Ammon's horn (tissue), 1 donor: ENCODE measurements at regions not wholly inside any gene's neighbourhood (a gene's known extent, or its start where the extent isn't known, plus 50 kb on each side); places are given as distances from the start of the nearest gene placed in this dataset.

Experiments
- DNase-seq: peaks from one replicate; pipeline ENCODE4 v3.0.0-alpha.2; 2016; ENCODE audit warnings: low spot score

DNA sequence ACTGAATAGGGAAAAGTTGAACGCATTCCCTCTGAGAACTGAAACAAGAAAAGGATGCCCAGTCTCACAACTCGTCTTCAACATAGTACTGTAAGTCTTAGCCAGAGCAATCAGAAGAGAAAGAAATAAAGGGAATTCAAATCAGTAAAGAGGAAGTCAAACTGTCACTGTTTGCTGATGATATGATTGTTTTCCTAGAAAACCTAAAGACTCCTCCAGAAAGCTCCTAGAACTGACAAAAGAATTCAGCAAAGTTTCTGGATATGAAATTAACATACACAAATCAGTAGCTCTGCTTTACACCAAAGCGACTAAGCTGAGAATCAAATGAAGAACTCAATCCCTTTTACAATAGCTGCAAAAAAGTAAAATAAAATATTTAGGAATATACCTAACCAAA lies 471.2 kb upstream of the CNTN5 start:
- DNase-seq = no peak

DNA sequence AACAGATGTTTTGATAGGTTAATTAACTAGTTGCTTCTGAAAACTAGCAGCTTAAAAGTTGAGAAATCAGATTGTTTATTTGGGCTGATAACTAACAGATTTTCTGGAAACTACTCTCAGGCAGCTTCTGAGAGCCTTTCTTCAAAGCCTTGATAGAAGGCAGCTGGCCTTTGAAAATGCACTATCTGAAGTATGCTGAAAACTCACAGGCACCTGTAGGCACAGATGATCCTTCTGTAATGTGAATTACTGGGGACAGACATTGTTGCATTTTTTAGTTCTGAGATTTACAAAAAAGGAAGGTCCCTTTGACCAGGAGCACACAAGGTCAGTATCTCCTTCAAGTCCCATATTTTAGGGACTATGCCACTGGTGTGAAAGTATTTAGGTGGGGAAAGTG lies 460.8 kb upstream of the CNTN5 start:
- no peak for DNase-seq

DNA sequence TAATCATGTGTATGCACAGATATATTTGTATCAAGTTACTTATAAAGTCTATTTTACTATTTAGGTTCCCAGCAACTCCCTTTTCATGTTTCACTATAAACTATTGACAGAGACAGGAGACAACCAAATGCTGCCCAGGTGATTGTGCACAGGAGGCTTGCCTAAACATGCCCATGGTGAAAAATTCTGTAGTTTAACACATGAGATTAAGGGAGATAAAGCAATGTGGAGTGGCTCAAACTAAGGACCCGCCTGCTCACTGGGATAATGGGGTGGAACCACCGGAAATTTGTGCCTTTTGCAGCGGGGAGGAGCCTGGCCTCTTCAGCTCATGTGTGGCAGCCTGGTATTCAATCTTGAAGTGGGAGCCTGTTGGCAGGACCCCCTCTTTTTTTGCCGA lies 459.5 kb upstream of the CNTN5 start:
- DNase-seq = no peak

DNA sequence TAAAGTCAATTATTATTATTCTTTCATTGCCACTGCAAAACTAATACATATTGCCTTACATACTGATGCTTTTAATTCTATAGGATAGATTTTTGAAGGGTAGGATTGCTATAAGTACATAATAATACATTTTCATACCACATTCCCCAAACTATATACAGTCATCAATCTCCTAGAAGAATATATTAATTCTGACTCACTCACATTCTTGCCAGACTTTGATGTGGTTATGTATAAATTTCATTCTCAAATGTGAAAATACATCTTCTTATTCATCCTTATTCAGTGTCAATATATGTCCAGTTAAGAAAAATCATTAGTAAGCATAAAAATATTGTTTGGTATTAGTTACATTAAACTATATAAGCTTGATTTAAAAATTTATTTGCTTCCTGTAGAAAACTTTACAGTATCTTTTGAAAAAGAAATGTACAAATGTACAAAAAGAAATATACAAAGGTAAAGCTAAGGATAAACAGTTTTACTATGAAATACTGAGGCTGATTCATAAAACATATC lies 458.8 kb upstream of the CNTN5 start:
- no peak for DNase-seq

DNA sequence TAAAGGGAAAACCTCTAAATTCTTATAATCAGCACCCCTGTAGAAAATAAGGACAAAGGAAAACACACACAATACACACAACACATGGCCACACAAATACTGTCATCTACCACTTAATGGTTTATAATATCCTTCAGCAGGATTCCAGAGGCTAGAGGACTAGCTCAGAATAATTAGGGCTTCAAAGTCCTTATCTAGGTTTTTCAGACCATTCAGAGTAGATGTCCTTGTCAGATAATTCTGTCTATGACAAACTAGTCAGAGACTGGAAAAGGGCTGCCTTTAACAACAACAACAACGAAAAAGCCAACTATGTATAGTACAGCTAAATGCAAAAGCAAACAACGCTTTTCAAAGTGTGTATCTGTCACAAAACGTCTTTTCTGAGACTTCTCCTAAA lies 456.5 kb upstream of the CNTN5 start:
- no peak for DNase-seq

DNA sequence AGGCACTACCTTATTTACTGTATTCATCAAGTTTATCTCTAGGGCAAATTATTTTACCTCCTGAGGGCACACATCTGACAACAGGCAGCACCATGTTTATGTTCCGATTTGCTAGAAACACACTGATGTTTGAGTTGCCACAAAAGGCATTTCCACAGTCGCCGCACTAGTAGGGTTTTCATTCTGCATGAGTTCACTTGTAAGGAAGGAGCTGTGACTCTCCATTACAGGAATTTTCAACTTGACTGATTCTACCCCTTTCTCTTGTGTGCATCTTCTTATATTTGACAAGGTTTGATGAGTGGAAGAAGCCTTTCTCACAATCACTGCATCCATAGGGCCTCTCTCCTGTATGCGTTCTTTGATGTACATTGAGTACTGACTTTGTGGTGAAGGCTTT lies 455.9 kb upstream of the CNTN5 start:
- DNase-seq = no peak

DNA sequence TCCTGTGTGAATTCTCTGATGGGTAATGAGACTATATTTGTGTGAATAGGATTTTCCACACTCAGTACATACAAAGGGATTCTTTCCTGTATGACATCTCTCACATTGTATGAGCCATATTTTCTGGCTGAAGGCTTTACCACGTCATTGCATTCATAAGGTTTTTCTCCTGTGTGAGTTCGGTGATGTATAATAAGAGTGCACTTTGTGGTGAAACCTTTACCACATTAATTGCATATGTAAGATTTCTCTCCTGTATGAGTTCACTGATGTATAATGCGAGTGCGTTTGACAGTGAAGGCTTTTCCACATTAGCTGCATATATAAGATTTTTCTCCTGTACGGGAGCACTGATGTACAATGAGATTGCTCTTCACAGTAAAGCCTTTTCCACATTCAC lies 455.4 kb upstream of the CNTN5 start:
- DNase-seq = no peak

DNA sequence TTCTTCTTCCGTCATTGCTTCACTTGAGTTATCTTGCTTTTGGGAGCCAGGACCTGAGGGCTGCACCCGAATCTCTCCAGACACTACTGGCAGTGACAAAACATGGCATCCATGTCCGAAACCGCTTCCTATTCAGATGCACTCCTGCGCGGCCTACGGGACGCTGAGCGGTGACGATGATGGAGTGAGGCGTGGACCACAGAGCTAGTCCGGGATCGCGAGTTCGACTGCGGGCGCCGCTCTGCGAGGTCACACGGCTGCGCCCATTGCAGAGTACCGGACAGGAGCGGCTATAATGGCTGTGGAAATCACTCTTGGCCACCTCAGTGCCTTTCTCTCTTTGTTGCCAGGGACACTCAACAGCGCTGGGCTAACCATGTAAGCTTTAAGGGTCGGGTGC lies 453.8 kb upstream of the CNTN5 start:
- DNase-seq = no peak

DNA sequence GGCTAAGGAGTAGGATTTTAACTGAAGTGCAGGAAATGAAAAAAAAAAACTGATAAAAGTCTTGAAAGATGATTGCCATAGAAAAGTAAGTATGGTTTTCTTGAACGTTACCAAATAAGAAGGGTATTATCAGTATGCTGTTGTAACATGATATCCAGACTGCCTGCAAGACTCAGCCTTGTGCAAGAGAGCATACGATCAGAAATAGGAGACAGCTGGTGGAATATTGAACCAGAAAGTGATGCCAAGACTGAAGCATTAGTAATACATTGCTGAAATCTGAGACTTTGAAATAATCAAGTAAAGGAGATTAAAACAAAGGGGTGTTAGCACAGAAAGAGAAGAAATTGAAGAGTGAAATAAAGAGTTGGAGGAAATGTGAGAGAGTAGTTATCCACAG lies 452.7 kb upstream of the CNTN5 start:
- DNase-seq = peak; percentile 53

DNA sequence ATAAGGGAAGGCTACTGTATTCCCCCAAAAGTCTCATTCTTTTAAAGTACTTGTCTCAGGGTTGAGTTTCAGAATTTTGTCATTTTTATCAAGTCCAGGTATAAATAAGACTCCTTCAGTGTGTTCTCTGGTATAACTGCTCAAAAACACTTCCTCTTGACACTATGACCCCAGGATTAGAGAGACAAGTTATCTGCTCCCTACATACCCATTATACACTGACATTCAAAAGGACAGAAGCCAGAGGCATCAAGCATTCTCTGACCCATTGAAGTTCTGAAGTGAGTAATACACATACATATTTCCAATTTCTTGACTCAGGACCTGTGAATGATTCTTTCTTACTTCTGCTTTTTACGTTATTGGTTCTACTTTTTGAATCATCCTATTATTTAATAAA lies 447.8 kb upstream of the CNTN5 start:
- DNase-seq = no peak

DNA sequence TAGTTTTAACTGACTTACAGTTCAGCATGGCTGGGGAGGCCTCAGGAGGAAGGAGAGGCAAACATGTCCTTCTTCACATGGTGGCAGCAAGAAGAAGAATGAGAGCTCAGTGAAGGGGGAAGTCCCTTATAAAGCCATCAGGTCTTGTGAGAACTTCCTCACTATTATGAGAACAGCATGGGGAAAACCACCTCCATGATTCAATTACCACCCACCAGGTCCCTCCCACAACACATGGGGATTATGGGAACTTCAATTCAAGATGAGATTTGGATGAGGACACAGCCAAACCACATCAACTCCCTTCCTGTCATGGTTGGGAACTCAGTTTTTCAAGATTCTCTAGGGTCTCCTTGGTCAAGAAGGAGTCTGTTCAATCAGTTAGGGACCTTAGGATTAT lies 432.9 kb upstream of the CNTN5 start:
- no peak for DNase-seq

DNA sequence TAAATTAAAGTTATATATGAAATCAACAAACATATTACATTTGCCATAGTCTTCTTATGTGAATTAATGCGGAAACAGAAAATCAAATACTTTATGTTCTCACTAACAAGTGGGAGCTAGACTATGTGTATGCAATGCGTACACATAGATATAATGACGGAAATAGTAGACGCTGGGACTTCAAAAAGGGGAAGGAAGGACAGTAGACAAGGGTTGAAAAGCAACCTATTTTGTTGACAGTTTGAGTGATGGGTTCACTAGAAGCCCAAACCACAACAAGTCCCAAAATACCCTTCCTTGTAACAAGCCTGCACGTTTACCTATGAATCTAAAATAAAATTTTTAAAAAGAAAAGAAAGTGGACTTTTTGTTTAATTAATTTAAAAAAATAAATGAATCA lies 430.8 kb upstream of the CNTN5 start:
- no peak for DNase-seq

DNA sequence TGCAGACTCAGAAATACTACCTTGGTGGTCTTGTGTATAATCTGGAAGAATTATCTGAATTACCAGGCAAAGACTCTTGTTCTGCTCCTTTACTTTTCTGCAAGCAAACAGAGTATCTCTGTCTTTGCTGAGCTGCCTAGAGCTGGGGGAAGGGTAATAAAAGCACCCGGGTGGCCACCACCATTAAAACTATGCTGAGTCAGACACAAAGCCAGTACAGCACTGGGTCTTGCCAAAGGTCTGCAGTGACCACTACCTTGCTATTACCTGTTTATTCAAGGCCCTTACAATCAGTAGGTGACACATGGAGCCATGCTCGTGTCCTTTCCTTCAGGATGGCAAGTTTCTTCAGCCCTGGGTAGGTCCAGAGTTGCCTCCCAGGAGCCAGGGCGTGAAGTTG lies 420.6 kb upstream of the CNTN5 start:
- no peak for DNase-seq

DNA sequence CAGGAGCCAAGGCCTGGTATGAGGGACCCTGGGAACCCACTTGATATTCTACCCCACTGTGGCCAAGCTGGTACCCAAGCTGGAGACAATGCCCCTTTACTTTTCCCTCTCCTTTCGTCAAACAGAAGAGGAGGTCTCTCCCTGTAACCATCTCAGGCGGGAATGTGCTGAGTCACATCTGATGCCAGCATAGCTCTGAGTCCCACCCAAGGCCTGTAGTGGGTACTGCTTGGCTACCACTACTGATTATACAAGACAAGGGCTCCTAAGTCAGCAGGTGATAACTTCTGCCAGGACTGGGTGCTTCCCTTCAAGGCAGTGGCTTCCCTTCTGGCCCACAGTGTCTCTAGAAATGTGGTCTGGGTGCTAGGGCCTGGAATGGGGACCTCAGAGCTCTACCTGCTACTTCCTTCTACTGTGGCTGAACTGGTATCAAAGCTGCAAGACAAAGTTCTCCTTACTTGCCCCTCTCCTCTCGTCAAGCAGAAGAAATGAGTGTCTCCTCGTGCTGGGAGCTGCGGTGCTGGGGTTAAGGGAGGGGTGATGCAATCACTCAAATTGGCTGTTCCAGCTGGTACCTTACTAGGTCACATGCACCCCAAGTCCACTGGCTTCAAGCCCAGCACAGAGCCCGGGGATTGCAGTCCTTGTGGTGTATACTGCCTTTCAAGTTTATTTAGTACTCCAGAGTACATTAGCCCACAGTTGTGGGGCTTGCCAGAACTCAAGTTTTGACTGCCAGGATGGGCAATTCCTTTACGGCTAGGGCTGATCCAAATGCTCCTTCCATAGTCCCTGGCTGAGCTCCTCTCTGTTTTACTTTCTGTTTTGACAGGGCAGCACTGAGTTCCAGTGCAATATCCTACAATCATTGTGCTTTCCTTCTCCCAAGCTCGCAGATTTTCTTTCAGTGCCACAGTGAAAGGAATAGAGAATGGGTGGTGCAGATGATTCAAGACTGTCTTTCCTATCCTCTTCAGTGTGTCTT lies 419.7 kb upstream of the CNTN5 start:
- peak; percentile 6 for DNase-seq

DNA sequence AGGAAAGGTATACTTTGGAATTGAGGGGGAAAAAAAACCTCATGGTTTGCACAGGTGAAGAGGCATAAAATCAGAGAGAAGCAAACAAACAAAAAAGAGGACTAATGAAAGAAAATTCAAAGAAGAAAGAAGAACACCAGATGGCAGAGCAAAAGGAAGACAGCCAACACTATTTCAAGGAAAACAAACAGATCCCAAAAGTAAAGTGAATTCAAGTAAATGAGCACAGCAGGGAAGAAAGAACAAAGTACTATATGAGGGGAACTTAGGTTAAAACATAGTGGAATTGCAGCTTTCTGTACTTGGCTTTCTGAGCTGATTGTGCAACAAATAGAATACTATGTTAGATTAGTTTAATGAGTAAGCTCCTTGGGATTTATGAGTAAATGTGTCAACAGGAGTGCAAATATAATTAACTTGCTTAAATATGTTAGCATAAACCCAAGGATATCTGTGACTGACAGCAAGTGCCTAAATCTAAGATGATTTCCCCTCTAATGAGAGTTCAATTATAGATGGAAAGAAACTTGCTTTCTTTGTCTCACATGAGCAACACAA lies 404.6 kb upstream of the CNTN5 start:
- DNase-seq = no peak

DNA sequence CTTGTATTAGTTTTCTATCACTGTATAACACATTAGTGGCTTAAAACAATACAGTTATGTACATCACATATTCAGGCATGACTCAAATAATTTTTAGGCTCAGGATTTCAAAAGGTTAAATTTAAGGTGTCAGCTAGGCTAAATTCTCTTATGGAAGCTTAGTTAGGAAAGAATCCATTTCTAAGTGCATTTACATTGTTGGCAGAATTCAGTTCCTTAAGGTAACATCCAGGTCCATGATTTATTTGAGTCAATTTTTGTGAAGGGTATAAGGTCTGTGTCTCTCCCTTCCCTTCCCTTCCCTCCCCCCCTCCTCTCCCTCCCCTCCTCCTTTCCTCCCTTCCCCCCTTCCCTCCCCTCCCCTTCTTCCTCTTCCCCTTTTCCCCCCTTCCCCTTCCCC lies 399.0 kb upstream of the CNTN5 start:
- no peak for DNase-seq

DNA sequence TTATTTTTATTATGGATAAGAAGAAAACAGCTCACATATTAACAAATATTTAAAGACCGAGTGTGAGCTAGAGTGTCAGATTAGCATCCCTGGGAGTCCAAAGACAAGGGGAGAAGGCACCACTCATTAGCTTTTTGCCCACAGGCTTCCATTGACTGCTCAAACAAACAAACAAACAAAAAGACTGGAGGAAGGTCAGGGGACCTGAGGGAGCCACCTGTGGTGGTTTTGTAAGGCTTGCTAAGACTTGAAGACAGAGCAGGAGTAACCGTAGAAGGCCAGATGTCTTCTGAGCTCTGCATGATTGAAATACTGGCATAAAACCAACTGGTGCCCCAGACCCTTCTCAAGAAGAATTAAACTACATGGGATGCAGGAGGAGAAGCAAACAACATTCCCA lies 395.2 kb upstream of the CNTN5 start:
- DNase-seq = no peak

DNA sequence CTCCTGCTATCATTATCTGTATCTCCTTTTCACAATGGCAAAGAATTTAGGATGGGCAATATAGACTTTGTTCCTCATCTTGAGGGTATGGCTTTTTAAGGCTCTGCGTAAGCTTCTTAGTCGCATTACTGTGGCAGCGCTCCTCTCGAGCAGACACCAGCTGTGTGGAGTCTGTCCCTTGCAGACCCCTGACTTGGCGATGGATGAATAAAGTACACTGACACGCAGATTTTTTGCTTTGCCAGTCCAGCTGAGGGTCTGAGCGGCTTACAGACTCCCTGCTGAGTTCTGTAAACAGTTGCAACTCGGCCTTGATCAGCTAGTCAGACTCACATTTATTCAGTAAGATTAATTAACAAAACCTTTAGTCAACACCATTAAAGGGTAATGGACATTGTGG lies 390.0 kb upstream of the CNTN5 start:
- DNase-seq = no peak

DNA sequence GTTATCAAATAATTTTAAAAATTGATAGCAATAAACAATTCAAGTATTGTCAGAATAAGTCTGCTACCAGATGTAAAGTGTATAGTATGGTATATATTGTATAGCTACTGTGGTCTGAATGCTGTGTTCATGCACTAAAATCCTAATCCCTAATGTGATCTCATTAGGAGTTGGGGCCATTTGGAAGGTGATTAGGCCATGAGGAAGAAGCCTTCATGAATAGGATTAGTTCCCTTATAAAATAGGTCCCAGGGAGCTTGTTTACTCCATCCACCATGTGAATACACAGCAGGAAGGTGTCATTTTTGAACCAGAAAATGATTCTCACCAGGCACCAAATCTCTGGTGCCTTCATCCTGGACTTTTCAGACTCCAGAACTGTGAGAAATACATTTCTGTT lies 363.0 kb upstream of the CNTN5 start:
- DNase-seq = no peak

DNA sequence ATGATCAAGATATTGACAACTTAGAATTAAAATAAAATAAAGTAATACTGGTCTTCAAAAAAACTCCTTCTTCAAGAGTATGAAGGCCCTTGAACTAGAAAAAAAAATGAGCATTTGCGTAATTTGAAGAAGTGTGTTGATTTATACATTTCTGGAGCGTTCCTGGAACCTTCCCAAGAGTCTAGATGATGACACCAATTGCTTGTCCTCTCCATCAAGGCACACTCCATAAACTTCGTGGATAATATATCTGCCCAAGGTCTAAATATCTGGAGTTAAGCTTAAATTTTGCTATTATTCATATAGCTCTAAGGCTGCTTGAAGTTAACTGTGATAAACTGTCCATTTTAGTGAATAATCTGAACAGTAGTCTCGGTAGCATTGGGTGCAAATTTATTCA lies 361.3 kb upstream of the CNTN5 start:
- no peak for DNase-seq

DNA sequence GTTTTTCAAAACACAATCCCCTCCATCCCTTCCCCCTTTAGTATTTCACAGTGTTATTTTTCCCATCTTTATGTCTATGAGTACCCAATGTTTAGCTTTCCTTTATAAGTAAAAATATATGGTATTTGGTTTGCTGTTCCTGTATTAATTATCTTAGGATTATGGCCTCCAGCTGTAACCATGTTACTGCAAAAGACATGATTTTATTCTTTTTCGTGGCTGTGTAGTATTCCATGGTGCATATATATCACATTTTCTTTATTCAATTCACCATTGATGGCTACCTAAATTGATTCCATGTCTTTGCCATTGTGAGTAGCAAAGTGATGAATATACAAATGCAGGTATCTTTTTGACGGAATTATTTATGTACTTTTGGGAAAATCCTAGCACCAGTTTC lies 346.4 kb upstream of the CNTN5 start:
- no peak for DNase-seq

DNA sequence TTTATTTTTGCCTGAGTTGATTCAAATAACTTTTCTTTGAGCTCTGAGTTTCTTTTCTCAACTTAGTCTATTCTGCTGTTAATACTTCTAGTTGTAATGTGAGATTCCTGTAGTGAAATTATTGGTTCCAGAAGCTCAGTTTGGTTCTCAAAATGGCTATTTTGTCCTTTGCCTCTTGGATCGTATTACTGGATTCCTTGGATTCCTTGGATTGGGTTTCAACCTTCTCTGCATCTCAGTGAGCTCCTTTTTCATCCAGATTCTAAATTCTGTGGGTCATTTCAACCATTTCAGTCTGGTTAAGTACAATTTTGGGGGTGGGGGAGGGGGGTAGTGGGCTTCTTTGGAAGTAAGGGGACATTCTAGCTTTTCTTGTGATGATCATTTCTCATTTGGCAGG lies 341.1 kb upstream of the CNTN5 start:
- no peak for DNase-seq

DNA sequence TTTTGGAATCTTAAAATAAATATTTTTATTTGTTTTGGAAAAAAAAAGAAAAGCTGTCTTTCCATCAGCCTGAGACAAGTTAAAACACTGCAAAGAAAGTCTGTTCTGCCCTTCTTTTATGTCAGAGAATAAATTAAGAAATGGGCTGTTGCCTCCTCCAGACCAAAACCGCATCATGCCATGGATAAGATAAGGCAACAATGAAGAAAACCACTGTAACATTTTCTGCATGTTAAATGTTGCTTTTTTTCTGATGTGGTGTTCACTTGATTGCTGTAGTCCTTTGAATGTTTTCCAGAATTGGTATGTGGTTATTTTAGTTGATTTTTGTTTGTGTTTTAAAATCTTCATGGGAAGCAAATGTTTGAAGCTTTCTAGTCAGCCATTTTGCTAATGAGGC lies 319.2 kb upstream of the CNTN5 start:
- no peak for DNase-seq
